ENCODE measurements at regions not wholly inside any gene's neighbourhood (a gene's known extent, or its start where the extent isn't known, plus 50 kb on each side); places are given as distances from the start of the nearest gene placed in this dataset.

DNA sequence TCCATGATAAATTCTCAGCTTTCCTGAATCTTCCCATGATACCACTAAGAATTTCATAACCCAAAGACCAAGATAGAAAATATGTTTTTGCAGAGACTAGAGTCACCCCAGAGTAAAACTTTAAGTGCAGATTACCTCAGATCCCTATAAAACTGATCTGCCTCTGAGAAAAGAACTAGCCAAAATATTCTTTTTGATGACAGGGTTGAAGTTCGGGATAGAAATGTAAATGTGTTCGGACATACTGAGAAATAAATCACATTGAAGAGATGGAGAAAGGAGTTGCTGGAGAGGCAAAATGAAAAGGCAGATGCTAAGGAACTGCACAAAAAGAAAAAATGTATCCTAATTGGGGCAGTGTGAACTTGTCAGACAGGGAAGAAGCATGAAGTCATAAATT is 501.8 kb downstream of the ANKRD50 start:
- Histone ChIP-seq H3K27me3 (replicated peaks; ENCODE audit: insufficient read depth, low read length) (no peaks in the 10 kb centered on the region), H3K27ac (ENCODE audit: low read length) (no peak overlapping the region), H3K9ac (ENCODE audit: low read length) (no peak overlapping the region), H3K9me3 (replicated peaks; ENCODE audit: insufficient read depth, low read length) (no peaks in the 10 kb centered on the region), H2AFZ (ENCODE audit: low read length) (no peak overlapping the region), H3K4me2 (ENCODE audit: low read depth, low read length) (no peak overlapping the region), H3K79me2 (ENCODE audit: low read length) (no peaks in the 10 kb centered on the region), H3K9me2 (replicated peaks; ENCODE audit: insufficient read depth, low read length) (no peaks in the 10 kb centered on the region), H3K36me3 (replicated peaks; ENCODE audit: insufficient read depth, low read length) (no peaks in the 10 kb centered on the region), H3K4me1 (ENCODE audit: low read length) (no peaks in the 10 kb centered on the region), H3F3A (ENCODE audit: insufficient read depth, low read length) (no peaks in the 10 kb centered on the region), H3K4me3 (ENCODE audit: low read length) (no peak overlapping the region), H4K20me1 (ENCODE audit: insufficient read depth, low read length) (no peaks in the 10 kb centered on the region)
- DNase-seq = no peak
- TF ChIP-seq EZH2phosphoT487 (IDR thresholded peaks at IDR 0.05; ENCODE audit: low read length) (no peak), EZH2 (optimal IDR thresholded peaks at IDR 0.05; ENCODE audit: low read depth, low read length) (no peak)
- TF ChIP-seq, protein P1, sequence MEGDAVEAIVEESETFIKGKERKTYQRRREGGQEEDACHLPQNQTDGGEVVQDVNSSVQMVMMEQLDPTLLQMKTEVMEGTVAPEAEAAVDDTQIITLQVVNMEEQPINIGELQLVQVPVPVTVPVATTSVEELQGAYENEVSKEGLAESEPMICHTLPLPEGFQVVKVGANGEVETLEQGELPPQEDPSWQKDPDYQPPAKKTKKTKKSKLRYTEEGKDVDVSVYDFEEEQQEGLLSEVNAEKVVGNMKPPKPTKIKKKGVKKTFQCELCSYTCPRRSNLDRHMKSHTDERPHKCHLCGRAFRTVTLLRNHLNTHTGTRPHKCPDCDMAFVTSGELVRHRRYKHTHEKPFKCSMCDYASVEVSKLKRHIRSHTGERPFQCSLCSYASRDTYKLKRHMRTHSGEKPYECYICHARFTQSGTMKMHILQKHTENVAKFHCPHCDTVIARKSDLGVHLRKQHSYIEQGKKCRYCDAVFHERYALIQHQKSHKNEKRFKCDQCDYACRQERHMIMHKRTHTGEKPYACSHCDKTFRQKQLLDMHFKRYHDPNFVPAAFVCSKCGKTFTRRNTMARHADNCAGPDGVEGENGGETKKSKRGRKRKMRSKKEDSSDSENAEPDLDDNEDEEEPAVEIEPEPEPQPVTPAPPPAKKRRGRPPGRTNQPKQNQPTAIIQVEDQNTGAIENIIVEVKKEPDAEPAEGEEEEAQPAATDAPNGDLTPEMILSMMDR (IDR thresholded peaks at IDR 0.05; ENCODE audit: low read length) = no peak

DNA sequence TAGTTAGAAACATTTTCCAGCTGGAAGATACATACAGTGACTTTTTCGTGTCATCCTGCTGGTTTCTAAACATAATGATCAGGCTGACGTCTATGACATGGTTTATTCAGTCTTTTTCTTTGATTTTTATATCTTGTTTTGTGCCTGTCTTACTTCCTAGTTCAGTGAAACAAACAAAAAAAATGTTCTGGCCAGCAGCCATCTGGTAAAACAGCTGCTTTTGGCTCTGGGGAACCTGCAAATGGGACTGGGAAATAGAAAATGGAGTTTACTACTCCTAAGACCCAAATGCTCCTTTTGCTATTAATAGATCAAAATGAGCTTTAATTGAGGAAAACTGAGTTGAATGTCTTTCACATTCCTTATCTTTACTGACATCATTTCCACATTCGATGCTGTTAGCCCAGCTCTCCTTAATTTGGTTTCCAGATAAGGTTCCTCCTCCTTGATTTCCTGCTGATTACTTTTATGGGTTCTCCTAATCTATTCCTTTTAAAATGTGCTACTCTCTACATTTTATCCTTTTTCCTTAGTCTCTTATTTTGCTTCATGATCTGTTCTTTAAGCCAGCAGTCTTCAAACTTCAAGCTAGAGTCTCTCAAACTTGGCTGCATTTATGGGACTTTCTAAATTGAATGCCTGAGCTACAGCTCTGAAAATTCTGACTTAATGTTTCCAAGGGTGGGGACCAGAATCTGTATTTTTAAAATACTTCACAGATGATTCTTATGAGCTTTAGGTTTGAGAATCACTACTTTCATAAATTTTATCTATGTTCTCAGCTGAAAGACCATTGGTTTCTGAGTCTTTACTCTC is 499.5 kb downstream of the ANKRD50 start:
- TF ChIP-seq EZH2 (optimal IDR thresholded peaks at IDR 0.05; ENCODE audit: low read depth, low read length) (no peak), EZH2phosphoT487 (IDR thresholded peaks at IDR 0.05; ENCODE audit: low read length) (no peak)
- TF ChIP-seq, protein P1 (IDR thresholded peaks at IDR 0.05; ENCODE audit: low read length) = no peak

DNA sequence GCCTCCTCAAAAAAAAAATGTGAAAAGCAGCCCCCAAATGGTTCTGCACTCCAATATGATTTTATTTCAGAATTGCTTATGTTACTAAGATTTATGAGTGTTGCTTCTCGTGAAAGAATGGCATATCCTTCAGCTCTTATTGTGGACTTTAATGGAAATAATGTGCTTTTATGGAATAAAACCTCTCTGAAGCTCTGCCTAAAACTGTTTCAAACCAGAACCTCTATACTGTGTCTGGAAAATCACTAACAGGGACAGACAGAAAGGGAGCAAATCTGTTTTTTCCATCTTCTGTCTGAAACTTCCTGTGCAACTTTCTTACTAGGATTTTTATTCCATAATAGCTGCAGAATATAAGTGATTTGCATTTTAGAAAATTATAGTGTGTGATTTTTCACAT is 493.1 kb downstream of the ANKRD50 start:
- Histone ChIP-seq H3K9me3 (replicated peaks; ENCODE audit: insufficient read depth, low read length) (no peaks in the 10 kb centered on the region), H3K9me2 (replicated peaks; ENCODE audit: insufficient read depth, low read length) (no peaks in the 10 kb centered on the region), H3K27ac (ENCODE audit: low read length) (no peak overlapping the region), H3K4me2 (ENCODE audit: low read depth, low read length) (no peak overlapping the region), H2AFZ (ENCODE audit: low read length) (no peak overlapping the region), H3K4me1 (ENCODE audit: low read length) (no peaks in the 10 kb centered on the region), H3K9ac (ENCODE audit: low read length) (no peak overlapping the region), H3F3A (ENCODE audit: insufficient read depth, low read length) (no peaks in the 10 kb centered on the region), H3K27me3 (replicated peaks; ENCODE audit: insufficient read depth, low read length) (no peaks in the 10 kb centered on the region), H3K79me2 (ENCODE audit: low read length) (no peaks in the 10 kb centered on the region), H3K36me3 (replicated peaks; ENCODE audit: insufficient read depth, low read length) (no peaks in the 10 kb centered on the region), H3K4me3 (ENCODE audit: low read length) (no peak overlapping the region), H4K20me1 (ENCODE audit: insufficient read depth, low read length) (no peaks in the 10 kb centered on the region)
- no peak for TF ChIP-seq EZH2phosphoT487 (IDR thresholded peaks at IDR 0.05; ENCODE audit: low read length)
- TF ChIP-seq EZH2 (optimal IDR thresholded peaks at IDR 0.05; ENCODE audit: low read depth, low read length) = no peak
- TF ChIP-seq, protein P1 (IDR thresholded peaks at IDR 0.05; ENCODE audit: low read length) = no peak
- no peak for DNase-seq

More for the DNA sequence above, 499.5 kb downstream of the ANKRD50 start:
- Histone ChIP-seq H3K9ac (ENCODE audit: low read length) (no peak overlapping the region), H3K36me3 (replicated peaks; ENCODE audit: insufficient read depth, low read length) (no peaks in the 10 kb centered on the region), H3K4me2 (ENCODE audit: low read depth, low read length) (no peak overlapping the region), H4K20me1 (ENCODE audit: insufficient read depth, low read length) (no peaks in the 10 kb centered on the region), H3K4me1 (ENCODE audit: low read length) (no peaks in the 10 kb centered on the region), H3K27me3 (replicated peaks; ENCODE audit: insufficient read depth, low read length) (no peaks in the 10 kb centered on the region), H3K4me3 (ENCODE audit: low read length) (no peak overlapping the region), H2AFZ (ENCODE audit: low read length) (no peak overlapping the region), H3K79me2 (ENCODE audit: low read length) (no peaks in the 10 kb centered on the region), H3K9me2 (replicated peaks; ENCODE audit: insufficient read depth, low read length) (no peaks in the 10 kb centered on the region), H3F3A (ENCODE audit: insufficient read depth, low read length) (no peaks in the 10 kb centered on the region), H3K27ac (ENCODE audit: low read length) (no peak overlapping the region), H3K9me3 (replicated peaks; ENCODE audit: insufficient read depth, low read length) (no peaks in the 10 kb centered on the region)
- no peak for DNase-seq

All from MM.1S (cell line).